ENCODE measurements at regions not wholly inside any gene's neighbourhood (a gene's known extent, or its start where the extent isn't known, plus 50 kb on each side); places are given as distances from the start of the nearest gene placed in this dataset.
A peak's percentile ranks its signal among the peaks of the same experiment; 100 is the strongest.

DNA sequence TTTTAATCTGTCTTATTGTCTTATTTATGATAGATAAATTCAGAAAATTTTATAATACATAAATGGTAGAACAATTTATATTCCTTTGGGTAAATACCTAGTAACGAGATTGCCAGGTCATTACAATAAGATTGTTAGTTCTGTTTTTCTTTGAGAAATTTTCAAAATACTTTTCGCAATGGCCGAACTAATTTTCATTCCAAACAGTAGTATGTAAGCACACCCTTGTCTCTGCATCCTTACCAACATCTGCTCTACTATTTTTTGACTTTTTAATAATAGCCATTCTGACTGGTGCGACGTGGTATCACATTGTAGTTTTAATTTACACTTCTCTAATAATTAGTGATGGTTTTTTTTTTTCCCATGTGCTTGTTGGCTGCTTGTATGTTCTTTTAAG lies 351.4 kb upstream of the LUZP2 start:
- no peaks in the 10 kb centered on the region for H3K27me3 ChIP-seq
- no peak for DNase-seq

GRCh38 chr11:24153337-24153736 lies 343.5 kb upstream of the LUZP2 start:
- DNase-seq: no peak
- no peaks in the 10 kb centered on the region for H3K4me1 ChIP-seq
- TF ChIP-seq CTCF (IDR thresholded peaks at IDR 0.05; ENCODE audit: low read depth, low read length): no peak
- no peak overlapping the region for H3K4me3 ChIP-seq (ENCODE audit: low read depth, low read length)
- no peaks in the 10 kb centered on the region for H3K27me3 ChIP-seq
- no peaks in the 10 kb centered on the region for H3K36me3 ChIP-seq
- no peaks in the 10 kb centered on the region for H3K9me3 ChIP-seq

More for the DNA sequence above, 351.4 kb upstream of the LUZP2 start:
- no peaks in the 10 kb centered on the region for H3K9me3 ChIP-seq
- H3K4me3 ChIP-seq (ENCODE audit: low read depth, low read length): no peak overlapping the region
- H3K36me3 ChIP-seq: no peaks in the 10 kb centered on the region
- no peak for TF ChIP-seq CTCF (IDR thresholded peaks at IDR 0.05; ENCODE audit: low read depth, low read length)
- no peaks in the 10 kb centered on the region for H3K4me1 ChIP-seq

- no peaks in the 10 kb centered on the region for H3K36me3 ChIP-seq
Observed at GRCh38 chr11:24155792-24156191, 341.1 kb upstream of the LUZP2 start.

DNA sequence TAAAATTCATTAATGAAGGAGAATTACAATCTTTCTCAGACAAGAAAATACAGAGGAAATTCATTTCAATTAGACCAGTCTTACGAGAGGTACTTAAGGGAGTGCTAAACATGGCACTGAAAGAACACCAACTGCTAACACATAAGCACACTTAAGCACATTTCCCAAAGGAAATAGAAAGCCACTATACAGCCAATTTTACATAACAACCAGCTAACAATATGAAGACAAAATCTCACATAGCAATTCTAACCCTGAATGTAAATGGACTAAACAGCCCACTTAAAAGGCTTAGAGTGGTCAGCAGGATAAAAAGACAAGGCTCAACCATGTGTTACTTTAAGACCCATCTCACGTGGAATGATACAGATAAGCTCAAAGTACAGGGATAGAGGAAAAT lies 339.5 kb upstream of the LUZP2 start:
- TF ChIP-seq CTCF (IDR thresholded peaks at IDR 0.05; ENCODE audit: low read depth, low read length): no peak
- no peaks in the 10 kb centered on the region for H3K9me3 ChIP-seq
- H3K36me3 ChIP-seq: no peaks in the 10 kb centered on the region
- H3K4me3 ChIP-seq (ENCODE audit: low read depth, low read length): no peak overlapping the region
- DNase-seq: no peak
- no peaks in the 10 kb centered on the region for H3K27me3 ChIP-seq
- no peaks in the 10 kb centered on the region for H3K4me1 ChIP-seq

More at GRCh38 chr11:24155792-24156191, 341.1 kb upstream of the LUZP2 start:
- Histone ChIP-seq H3K4me1 (no peaks in the 10 kb centered on the region), H3K27me3 (no peaks in the 10 kb centered on the region), H3K9me3 (no peaks in the 10 kb centered on the region), H3K4me3 (ENCODE audit: low read depth, low read length) (no peak overlapping the region)
- peak; percentile 23 for DNase-seq
- TF ChIP-seq CTCF (IDR thresholded peaks at IDR 0.05; ENCODE audit: low read depth, low read length): peak; percentile 25

DNA sequence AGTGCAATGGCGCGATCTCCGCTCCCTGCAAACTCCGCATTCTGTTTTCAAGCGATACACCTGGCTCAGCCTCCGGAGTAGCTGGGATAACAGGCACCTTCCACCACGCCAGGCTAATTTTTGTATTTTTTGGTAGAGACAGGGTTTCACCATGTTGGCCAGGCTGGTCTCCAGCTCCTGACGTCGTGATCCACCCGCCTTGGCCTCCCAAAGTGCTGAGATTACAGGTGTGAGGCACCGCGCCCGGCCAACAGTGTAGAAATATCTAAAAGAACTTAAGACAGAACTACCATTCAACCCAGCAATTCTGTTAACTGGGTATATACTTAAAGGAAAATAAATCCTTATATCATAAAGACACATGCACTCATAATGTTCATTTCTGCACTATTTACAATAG lies 335.3 kb upstream of the LUZP2 start:
- Histone ChIP-seq H3K4me1 (no peaks in the 10 kb centered on the region), H3K36me3 (no peaks in the 10 kb centered on the region), H3K9me3 (no peaks in the 10 kb centered on the region), H3K4me3 (ENCODE audit: low read depth, low read length) (no peak overlapping the region), H3K27me3 (no peaks in the 10 kb centered on the region)
- TF ChIP-seq CTCF (IDR thresholded peaks at IDR 0.05; ENCODE audit: low read depth, low read length): no peak
- DNase-seq: no peak

DNA sequence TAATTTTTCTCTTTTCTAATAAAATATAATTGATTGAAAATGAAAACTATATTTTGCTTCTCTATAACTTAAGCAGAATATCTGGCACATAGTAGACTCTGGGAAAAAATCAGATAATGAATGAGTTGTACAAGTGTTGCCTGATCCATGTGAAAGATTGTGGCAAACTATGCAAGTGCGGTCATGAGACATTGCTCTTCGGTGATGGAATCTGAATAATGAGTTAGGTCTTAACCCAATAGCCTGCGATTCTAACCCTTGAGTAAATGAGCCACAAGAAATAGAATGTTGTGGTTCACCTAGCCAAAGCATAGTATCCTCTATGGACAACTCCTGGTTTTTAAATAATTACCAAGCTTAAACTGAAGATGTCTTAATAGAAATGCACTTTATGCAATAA lies 333.7 kb upstream of the LUZP2 start:
- Histone ChIP-seq H3K4me3 (ENCODE audit: low read depth, low read length) (no peak overlapping the region), H3K36me3 (no peaks in the 10 kb centered on the region), H3K9me3 (no peaks in the 10 kb centered on the region), H3K27me3 (no peaks in the 10 kb centered on the region), H3K4me1 (no peaks in the 10 kb centered on the region)
- no peak for DNase-seq
- TF ChIP-seq CTCF (IDR thresholded peaks at IDR 0.05; ENCODE audit: low read depth, low read length): no peak
